IMR-90 (cell line): ENCODE measurements at regions not wholly inside any gene's neighbourhood (a gene's known extent, or its start where the extent isn't known, plus 50 kb on each side); places are given as distances from the start of the nearest gene placed in this dataset.

ENCODE experiments used
- ATAC-seq: fragments of 200-7000 bp; cut with Tn5 transposase; 2 replicates; pipeline ENCODE4 v1.9.1; 2020; ENCODE audit warnings: low read depth, mild to moderate bottlenecking, moderate library complexity
- BruUV-seq: library from RNA; stranded (reverse); fragments of 400-500 nt; replicated peaks from 2 replicates; lab custom pipeline; 2021; lab: Mats Ljungman, UMichigan
- CTCF ChIA-PET: fragments of 300-600 bp; formaldehyde crosslinking; extraction: SDS; loops from one replicate; lab custom pipeline; 2021; ENCODE audit warnings: antibody characterized with exemption; lab: Yijun Ruan, JAX
- POLR2A ChIA-PET: fragments of 300-600 bp; sonication (Branson Sonifier 250); formaldehyde crosslinking; loops from one replicate; lab custom pipeline; 2022; ENCODE audit warnings: antibody characterized with exemption; ENCODE audit not compliant: unreplicated experiment; lab: Charles Lee
- DNase-seq: peaks from one replicate; pipeline ENCODE4 v3.0.0; 2013
- H2AFZ ChIP-seq: replicated peaks from 2 replicates; pipeline ENCODE3; 2013; ENCODE audit warnings: low read length, mild to moderate bottlenecking; ENCODE audit not compliant: poor library complexity
- H2AK5ac ChIP-seq: 2 replicates; pipeline ENCODE4 v1.6.1; 2013; ENCODE audit warnings: low read depth, low read length, inconsistent platforms
- H2AK9ac ChIP-seq: replicated peaks from 2 replicates; pipeline ENCODE3; 2013; ENCODE audit warnings: mild to moderate bottlenecking, low read depth, low read length, moderate library complexity; ENCODE audit not compliant: poor library complexity
- H2BK120ac ChIP-seq: 2 replicates; pipeline ENCODE4 v1.6.1; 2013; ENCODE audit warnings: low read depth, low read length, inconsistent platforms
- H2BK15ac ChIP-seq: 3 replicates; pipeline ENCODE4 v1.6.1; 2013; ENCODE audit warnings: low read depth, low read length, inconsistent platforms
- H2BK20ac ChIP-seq: 2 replicates; pipeline ENCODE4 v1.6.1; 2013; ENCODE audit warnings: low read depth, mild to moderate bottlenecking, inconsistent platforms, low read length, moderate library complexity
- H2BK5ac ChIP-seq: 2 replicates; pipeline ENCODE4 v1.6.1; 2013; ENCODE audit warnings: mild to moderate bottlenecking, low read depth, low read length, inconsistent platforms; ENCODE audit not compliant: poor library complexity, severe bottlenecking
- H3K14ac ChIP-seq: replicated peaks from 2 replicates; pipeline ENCODE4 v1.6.1; 2013; ENCODE audit warnings: low read depth, low read length, inconsistent platforms
- H3K18ac ChIP-seq: 2 replicates; pipeline ENCODE4 v1.6.1; 2013; ENCODE audit warnings: low read depth, low read length, control low read depth
- H3K23ac ChIP-seq: 2 replicates; pipeline ENCODE4 v1.6.1; 2013; ENCODE audit warnings: low read depth, low read length, inconsistent platforms
- H3K27ac ChIP-seq: 2 replicates; pipeline ENCODE4 v1.5.1; 2013; ENCODE audit warnings: mild to moderate bottlenecking, control low read depth, low read length; ENCODE audit not compliant: insufficient read depth
- H3K27me3 ChIP-seq: 2 replicates; pipeline ENCODE4 v1.6.1; 2013; ENCODE audit warnings: low read length; ENCODE audit not compliant: control insufficient read depth, insufficient read depth
- H3K36me3 ChIP-seq: 2 replicates; pipeline ENCODE4 v1.6.1; 2013; ENCODE audit warnings: low read length, mixed read lengths; ENCODE audit not compliant: control insufficient read depth, insufficient read depth
- H3K4ac ChIP-seq: 2 replicates; pipeline ENCODE4 v1.6.1; 2013; ENCODE audit warnings: low read depth, low read length, inconsistent platforms
- H3K4me1 ChIP-seq: 2 replicates; pipeline ENCODE4 v1.6.1; 2013; ENCODE audit warnings: low read length, mixed read lengths; ENCODE audit not compliant: control insufficient read depth, insufficient read depth
- H3K4me2 ChIP-seq: 2 replicates; pipeline ENCODE4 v1.6.1; 2013; ENCODE audit warnings: low read depth, mild to moderate bottlenecking, control low read depth, low read length, moderate library complexity
- H3K4me3 ChIP-seq: 2 replicates; pipeline ENCODE4 v1.5.1; 2013; ENCODE audit warnings: low read depth, mild to moderate bottlenecking, control low read depth, low read length, moderate library complexity; ENCODE audit not compliant: insufficient read depth
- H3K56ac ChIP-seq: 2 replicates; pipeline ENCODE4 v1.6.1; 2013; ENCODE audit warnings: low read length, inconsistent platforms; ENCODE audit not compliant: insufficient read depth; ENCODE audit errors: extremely low read depth
- H3K79me1 ChIP-seq, 2 experiments: 2 replicates each; pipeline ENCODE4 v1.6.1; 2013; ENCODE audit warnings: low read length in 2 of 2, inconsistent platforms in 1 of 2, low read depth in 1 of 2
- H3K9ac ChIP-seq: 2 replicates; pipeline ENCODE4 v1.6.1; 2013; ENCODE audit warnings: low read depth, low read length, control low read depth
- H3K9me1 ChIP-seq: 2 replicates; pipeline ENCODE4 v1.6.1; 2013; ENCODE audit warnings: low read length, inconsistent platforms; ENCODE audit not compliant: insufficient read depth
- H3K9me3 ChIP-seq: 2 replicates; pipeline ENCODE4 v1.6.1; 2013; ENCODE audit warnings: low read length; ENCODE audit not compliant: control insufficient read depth, insufficient read depth
- H4K20me1 ChIP-seq: 2 replicates; pipeline ENCODE4 v1.6.1; 2013; ENCODE audit warnings: low read length, inconsistent platforms; ENCODE audit not compliant: insufficient read depth
- H4K5ac ChIP-seq: 2 replicates; pipeline ENCODE4 v1.6.1; 2013; ENCODE audit warnings: mild to moderate bottlenecking, low read depth, low read length, control low read depth
- H4K8ac ChIP-seq, 2 experiments: 2 replicates each; pipeline ENCODE4 v1.6.1; 2013; ENCODE audit warnings: low read depth in 2 of 2, low read length in 2 of 2, control low read depth in 1 of 2, inconsistent platforms in 1 of 2
- H4K91ac ChIP-seq: 2 replicates; pipeline ENCODE4 v1.6.1; 2013; ENCODE audit warnings: low read depth, low read length, inconsistent platforms; ENCODE audit not compliant: insufficient read depth
- BHLHE40 ChIP-seq: fragments of 150-350 bp; IDR thresholded peaks from 2 replicates; pipeline ENCODE4 v1.6.1; 2016; ENCODE audit warnings: mild to moderate bottlenecking, low read depth, low read length
- CEBPB ChIP-seq: IDR thresholded peaks from 2 replicates; pipeline ENCODE4 v1.6.1; 2012; ENCODE audit warnings: low read depth, low read length, improper control_type of control experiment
- CHD1 ChIP-seq: IDR thresholded peaks from 2 replicates; pipeline ENCODE4 v1.6.1; 2012; ENCODE audit warnings: low read depth, low read length, improper control_type of control experiment
- FOS ChIP-seq: fragments of 150-350 bp; IDR thresholded peaks from 2 replicates; pipeline ENCODE4 v1.6.1; 2016; ENCODE audit warnings: low read depth, low read length
- MAFK ChIP-seq: IDR thresholded peaks from 2 replicates; pipeline ENCODE4 v1.6.1; 2012; ENCODE audit warnings: low read depth, low read length, improper control_type of control experiment
- MAZ ChIP-seq: IDR thresholded peaks from 2 replicates; pipeline ENCODE4 v1.6.1; 2012; ENCODE audit warnings: low read depth, mild to moderate bottlenecking, low read length, improper control_type of control experiment, moderate library complexity, borderline replicate concordance
- POLR2A ChIP-seq: IDR thresholded peaks from 2 replicates; pipeline ENCODE4 v1.6.1; 2012; ENCODE audit warnings: mild to moderate bottlenecking, low read depth, low read length
- RFX5 ChIP-seq: IDR thresholded peaks from 2 replicates; pipeline ENCODE4 v1.8.0; 2012; ENCODE audit warnings: low read depth, mild to moderate bottlenecking, low read length, moderate library complexity
- SMC3 ChIP-seq: fragments of 150-350 bp; IDR thresholded peaks from 2 replicates; pipeline ENCODE4 v1.6.1; 2016; ENCODE audit warnings: low read depth, mild to moderate bottlenecking, antibody characterized with exemption, low read length, moderate library complexity
- USF2 ChIP-seq: fragments of 150-350 bp; IDR thresholded peaks from 2 replicates; pipeline ENCODE4 v1.6.1; 2017; ENCODE audit warnings: mild to moderate bottlenecking, antibody characterized with exemption, low read length, low read depth
- WGBS, 2 experiments: methylation state at CpG; one replicate each; pipeline versions ENCODE4 v1.1.5 to v1.1.7; 2013; ENCODE audit warnings: missing lambda C conversion rate in 2 of 2; ENCODE audit not compliant: insufficient read length in 1 of 2; ENCODE audit errors: extremely low coverage in 2 of 2; 5-methylcytosine and 5-hydroxymethylcytosine counted together
- dilution Hi-C: fragments of 300-500 bp; cut with HindIII; formaldehyde crosslinking; loops from one replicate; pipeline ENCODE4 v1.14.3; 2018; ENCODE audit warnings: low sequenced_read_pairs; ENCODE audit not compliant: unreplicated experiment
- in situ Hi-C: fragments of 300-500 bp; cut with MboI; formaldehyde crosslinking; loops from 3 replicates; pipeline ENCODE4 v1.14.3; 2019; ENCODE audit warnings: low sequenced_read_pairs, inconsistent platforms, mixed read lengths
- intact Hi-C: fragments of 100-400 bp; cut with micrococcal nuclease; formaldehyde crosslinking; loops from 2 replicates; pipeline ENCODE4 v1.10.0; 2022

DNA sequence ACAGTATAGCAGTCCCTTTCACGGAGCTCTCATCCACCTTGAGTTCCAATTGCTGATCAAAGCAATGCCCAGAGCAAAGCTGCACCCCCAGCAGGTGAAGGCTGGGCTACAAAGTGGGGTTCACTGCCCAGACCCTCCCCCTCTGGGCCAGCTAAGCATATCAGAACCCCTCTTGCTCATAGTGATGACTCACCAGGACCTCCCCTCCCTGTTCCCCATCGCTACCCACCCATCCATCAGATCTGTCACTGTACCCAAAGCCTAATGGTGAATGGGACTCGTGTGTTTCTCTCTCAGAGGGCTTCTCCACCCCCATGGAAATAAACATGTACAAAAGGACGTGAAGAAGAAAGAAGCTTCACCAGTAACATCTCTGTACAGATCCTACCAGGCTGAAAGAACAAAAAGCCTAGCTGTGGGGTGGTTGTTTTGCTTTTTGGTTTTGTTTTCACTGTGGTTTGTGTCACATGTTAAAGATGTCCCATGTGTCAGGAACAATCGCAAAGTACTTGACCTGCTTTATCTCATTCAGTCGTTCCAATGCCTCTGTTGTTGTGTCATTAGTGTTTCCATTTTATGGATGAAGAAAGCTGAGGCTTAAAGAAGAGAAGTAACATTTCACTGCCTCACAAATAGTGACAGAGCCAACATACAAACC is 518.5 kb downstream of the CD83 start:
- Histone ChIP-seq H3K4me3 (no peak overlapping the region), H3K4me1 (peaks cover 10% of the 10 kb centered on the region), H3K56ac (no peak overlapping the region), H2BK15ac (no peak overlapping the region), H3K18ac (no peak overlapping the region), H4K5ac (no peak overlapping the region), H4K91ac (no peak overlapping the region), H2BK20ac (no peak overlapping the region), H3K4ac (no peak overlapping the region), H3K14ac (no peak overlapping the region), H4K8ac (no peak overlapping the region), H2AK9ac (no peak overlapping the region), H3K27ac (no peak overlapping the region), H4K20me1 (no peaks in the 10 kb centered on the region), H3K23ac (no peak overlapping the region), H3K9me3 (no peaks in the 10 kb centered on the region), H3K9me1 (no peaks in the 10 kb centered on the region), H3K9ac (no peak overlapping the region), H2BK120ac (no peak overlapping the region), H2AFZ (no peak overlapping the region), H3K4me2 (no peak overlapping the region), H2BK5ac (no peak overlapping the region), H3K27me3 (peaks cover 8% of the 10 kb centered on the region; the same call in 1 of the 2 replicates), H3K79me1 (no peaks in the 10 kb centered on the region), H2AK5ac (no peak overlapping the region), H3K36me3 (no peaks in the 10 kb centered on the region)
- CTCF ChIA-PET, result interaction anchor here (1.0 kb wide), 1 partner anchor 64 kb away, joined by 3 read pairs; no protein-coding TSS in a partner anchor
- 90% methylated on average over 1 of the region's 6 CpGs; no CpG with 5 or more reads in 1 of the 2 experiments for WGBS, 2 experiments
- POLR2A ChIA-PET, result no interaction called here
- intact Hi-C loops (no loop called here), in situ Hi-C loops (no loop called here), dilution Hi-C loops (no loop called here)
- TF ChIP-seq CHD1 (no peak), BHLHE40 (no peak), MAFK (no peak), CEBPB (no peak), USF2 (no peak), SMC3 (no peak), RFX5 (no peak), FOS (no peak), POLR2A (no peak), MAZ (no peak)
- no TSS peak for BruUV-seq
- ATAC-seq (no peak), DNase-seq (no peak)
